Fibroblast of skin of scalp (primary cell): ENCODE measurements at regions not wholly inside any gene's neighbourhood (a gene's known extent, or its start where the extent isn't known, plus 50 kb on each side); places are given as distances from the start of the nearest gene placed in this dataset.
"Not testable (repeated sequence)": the region's sequence is repeated elsewhere in the genome, so short reads cannot be mapped to it uniquely, and the experiment has no call there.

ENCODE experiments used
- DNase-seq: peaks from one replicate; pipeline ENCODE4 v3.0.0-alpha.2; 2013

- DNase-seq: no peak
Observed at GRCh38 chr16:63453261-63453660, 1417.0 kb upstream of the CDH8 start.

DNA sequence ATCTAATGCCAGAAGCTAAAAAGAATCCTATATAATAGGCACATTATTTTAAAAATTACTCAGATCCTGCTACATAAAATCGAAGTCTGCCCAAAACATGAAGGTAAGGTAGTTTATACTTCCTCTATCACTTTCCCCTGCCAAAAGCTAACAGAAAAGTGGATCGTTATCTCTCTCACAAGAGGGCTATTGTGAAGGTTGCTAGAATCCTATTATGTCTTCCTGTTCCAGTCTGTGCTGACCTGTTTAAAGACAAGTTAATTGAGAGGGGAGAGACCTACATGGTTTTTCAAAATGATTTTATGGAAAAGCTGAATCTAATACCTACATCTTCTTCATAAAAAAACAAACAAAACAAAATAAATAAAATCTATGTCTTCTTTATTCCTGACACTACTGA, 1410.9 kb upstream of the CDH8 start:
- DNase-seq: no peak

- no peak for DNase-seq
Observed at GRCh38 chr16:63442246-63442645, 1406.0 kb upstream of the CDH8 start.

GRCh38 chr16:63426275-63426870, 1390.1 kb upstream of the CDH8 start:
- DNase-seq: no peak

DNA sequence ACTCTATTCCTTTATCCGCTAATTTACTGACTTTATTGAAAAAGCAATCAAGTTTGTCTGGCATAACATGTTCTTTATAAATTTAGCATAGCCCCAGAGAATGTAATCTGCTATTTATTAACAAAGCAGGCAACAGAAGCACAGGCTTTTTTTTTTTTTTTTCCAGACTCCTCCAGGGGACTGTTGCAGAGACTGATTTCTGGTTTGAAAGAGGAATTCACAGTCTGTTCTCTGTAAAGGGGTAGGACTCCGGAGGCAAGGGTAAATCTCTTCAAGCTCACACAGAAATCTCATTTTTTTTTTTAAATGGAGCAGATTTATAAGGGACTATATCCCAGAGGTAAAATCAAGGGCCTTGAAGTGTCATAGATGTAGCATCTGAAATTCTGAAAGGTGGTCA, 1386.5 kb upstream of the CDH8 start:
- DNase-seq: no peak

- DNase-seq: no peak
Observed at GRCh38 chr16:63416712-63417111, 1380.5 kb upstream of the CDH8 start.

GRCh38 chr16:63415014-63415413, 1378.8 kb upstream of the CDH8 start:
- no peak for DNase-seq

- DNase-seq: no peak
Observed at GRCh38 chr16:63410594-63410993, 1374.4 kb upstream of the CDH8 start.

GRCh38 chr16:63403792-63404191, 1367.6 kb upstream of the CDH8 start:
- no peak for DNase-seq

GRCh38 chr16:63388277-63388676, 1352.0 kb upstream of the CDH8 start:
- not testable (repeated sequence) for DNase-seq

- no peak for DNase-seq
Observed at GRCh38 chr16:63385714-63386432, 1349.6 kb upstream of the CDH8 start.

GRCh38 chr16:63373744-63374143, 1337.5 kb upstream of the CDH8 start:
- peak; percentile 31 for DNase-seq

DNA sequence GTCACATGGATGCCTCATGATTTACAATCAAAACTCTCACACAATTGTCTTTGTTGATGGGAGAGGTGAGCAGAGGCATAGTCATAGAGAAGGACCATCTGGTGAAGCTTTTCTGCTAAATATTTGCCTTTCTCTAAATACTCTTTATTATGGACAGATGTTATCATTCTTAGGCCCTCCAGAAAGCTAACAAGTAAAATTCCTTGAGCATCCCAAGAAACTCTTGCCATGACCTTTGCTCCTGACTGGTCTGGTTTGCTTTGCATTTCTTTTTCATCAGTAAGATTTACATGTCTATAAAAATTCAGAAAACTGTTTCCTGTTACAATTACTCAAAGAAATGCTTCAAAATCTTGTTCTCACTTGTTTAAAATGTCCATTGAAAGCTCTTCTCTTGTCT, 1336.6 kb upstream of the CDH8 start:
- no peak for DNase-seq

DNA sequence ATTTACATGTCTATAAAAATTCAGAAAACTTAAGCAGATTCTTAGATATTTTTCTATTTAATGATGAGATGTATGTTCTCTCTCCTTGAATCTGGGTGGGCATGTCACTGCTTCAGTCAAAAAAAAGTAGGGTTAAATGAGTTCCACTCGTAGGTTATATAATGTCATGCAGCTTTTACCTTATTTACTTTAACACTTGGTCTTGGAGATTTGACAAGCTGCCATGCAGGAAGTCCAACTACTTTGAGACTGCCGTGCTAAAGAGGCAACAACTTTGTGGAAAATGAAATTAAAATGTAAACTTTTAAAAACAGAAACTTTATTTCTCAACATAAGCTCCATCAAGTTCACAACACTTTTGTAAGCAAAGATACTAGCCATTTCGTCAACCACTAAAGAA, 1336.0 kb upstream of the CDH8 start:
- DNase-seq: no peak

- DNase-seq: no peak
Observed at GRCh38 chr16:63365649-63366304, 1329.5 kb upstream of the CDH8 start.

DNA sequence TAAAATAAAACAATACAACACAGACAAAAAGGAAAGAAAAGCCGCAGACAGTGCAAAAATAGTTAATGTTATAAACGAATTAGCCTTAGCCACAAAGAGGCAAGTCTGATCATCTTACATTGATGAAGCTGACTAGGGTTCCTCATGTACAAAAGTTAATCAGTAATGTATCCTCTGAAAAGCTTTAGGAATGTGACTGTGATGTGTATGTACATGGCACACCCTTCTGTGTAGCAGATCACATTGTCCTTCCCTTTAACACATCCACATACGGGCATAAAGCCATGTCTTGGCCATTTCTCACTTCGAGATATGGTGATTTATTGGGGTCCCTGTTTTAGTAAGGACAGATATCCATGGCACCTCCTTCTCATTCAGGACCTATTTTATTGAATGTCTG, 1327.5 kb upstream of the CDH8 start:
- no peak for DNase-seq

DNA sequence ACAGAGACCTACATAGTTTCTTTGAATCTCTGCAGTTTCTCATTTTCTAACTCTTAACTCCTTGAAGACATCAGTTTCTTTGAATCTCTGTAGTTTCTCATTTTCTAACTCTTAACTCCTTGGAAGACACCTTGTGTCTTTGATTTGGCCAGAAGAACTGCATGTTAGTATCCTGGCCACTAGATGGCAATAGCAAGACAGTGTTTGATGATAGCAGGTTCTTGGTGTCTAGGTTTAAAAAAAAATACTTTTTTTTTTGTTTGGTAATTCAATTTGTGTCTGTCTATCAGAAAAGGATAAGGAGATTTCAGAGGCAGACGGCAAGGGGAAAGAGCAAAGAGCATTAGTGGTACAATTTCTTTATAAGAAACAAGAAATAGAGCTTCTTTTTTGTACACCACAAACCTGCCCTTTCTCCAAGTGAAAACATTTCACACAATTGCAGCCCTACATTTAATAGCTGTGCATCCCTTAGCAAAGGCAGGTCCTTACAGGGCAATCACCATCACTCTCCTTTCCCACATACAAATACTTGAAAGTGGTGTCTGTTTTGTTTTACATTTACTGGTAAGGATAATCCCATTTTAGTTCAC, 1324.9 kb upstream of the CDH8 start:
- DNase-seq: peak; percentile 64

DNA sequence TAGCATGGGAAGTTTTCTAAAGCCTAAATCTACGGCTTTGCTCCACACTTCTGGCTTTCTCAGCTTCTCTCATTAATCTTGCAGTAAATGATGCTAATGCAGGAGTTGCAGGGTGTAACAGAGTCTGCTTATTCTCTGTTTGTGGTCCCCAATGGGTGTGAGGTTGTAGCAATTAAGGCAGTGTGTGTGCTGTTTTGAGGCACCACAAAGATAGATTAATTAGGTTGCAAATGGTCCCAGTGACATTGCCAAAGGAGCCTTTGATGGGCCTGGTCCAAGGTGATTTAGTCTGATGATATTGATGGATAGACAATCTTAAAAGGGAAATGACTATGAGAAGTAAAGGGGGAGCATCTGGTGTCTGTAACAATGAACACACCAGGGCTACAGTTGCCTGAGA, 1313.7 kb upstream of the CDH8 start:
- no peak for DNase-seq

DNA sequence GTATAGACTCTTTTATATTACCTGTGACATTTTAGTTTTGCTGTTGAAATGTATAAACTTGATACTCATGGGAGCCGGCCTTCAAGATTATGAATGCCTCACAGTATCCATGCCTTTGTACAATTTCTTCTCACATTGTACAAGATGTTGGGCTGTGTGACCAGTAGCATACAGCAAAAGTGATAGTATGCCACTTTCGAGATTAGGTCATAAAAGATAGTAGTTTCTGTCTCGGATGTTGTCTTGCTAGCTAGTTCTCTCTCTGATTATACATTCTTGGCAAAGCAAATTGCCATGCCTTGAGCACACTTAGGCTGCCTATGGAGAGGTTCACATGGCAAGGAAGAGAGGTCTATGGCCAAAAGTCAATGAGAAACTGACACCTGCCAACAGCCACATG, 1309.8 kb upstream of the CDH8 start:
- DNase-seq: no peak

DNA sequence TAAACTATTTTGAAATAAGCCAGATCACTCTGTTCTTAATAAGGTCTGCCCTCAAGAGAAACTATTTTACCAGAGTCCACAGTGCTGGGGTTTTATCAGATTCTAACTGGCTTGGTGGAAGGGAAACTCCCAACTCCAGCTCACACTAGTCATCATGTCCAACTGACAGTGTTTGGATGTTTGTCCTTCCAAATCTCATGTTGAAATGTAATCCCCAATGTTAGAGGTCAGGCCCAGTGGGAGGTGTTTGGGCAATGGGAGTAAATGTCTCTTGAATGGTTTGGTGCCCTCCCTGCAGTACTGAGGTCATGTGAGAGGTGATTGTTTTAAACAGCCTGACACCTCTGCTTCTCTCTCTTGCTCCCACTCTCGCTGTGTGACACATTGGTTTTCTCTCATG, 1301.0 kb upstream of the CDH8 start:
- no peak for DNase-seq

DNA sequence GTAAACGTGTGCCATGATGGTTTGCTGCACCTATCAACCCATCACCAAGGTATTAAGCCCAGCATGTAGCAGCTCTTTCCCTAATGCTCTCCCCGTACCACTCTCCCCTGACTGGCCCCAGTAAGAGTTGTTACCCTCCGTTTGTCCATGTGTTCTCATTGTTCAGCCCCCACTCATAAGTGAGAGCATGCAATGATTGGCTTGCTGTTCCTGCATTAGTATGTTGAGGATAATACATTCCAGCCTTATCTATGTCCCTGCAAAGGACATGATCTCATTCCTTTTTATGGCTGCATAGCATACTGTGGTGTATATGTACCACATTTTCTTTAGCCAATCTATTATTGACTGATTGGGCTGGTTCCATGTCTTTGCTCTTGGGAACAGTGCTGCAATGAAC, 1294.9 kb upstream of the CDH8 start:
- no peak for DNase-seq

DNA sequence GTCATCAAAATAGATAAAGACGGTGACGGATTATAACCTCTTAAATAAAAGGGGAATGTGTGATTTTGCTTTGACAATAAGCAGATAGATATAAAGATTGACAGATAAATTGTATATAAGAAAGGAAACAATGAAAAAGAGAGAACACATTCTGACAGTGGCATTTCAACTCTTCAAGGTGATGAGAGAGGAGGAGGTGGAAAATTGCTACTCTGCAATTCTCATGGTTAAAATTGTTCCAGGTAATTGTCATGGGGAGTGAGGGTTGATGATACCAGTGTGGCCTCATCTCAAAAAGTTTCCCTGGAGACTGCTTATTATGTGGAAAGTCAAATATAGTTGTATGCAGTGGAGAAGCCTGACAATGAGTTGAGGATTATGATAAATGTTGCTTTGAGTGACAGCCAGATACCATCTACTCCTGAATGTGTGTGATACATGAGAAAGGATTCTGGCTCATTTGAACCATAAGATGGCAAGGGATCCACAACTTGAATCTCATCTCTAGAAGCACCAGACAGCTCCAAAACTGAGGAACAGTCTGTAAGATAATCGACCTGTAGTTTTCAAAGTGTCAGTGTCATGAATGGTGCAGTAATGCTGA, 1290.6 kb upstream of the CDH8 start:
- DNase-seq: no peak
